ENCODE measurements at regions not wholly inside any gene's neighbourhood (a gene's known extent, or its start where the extent isn't known, plus 50 kb on each side); places are given as distances from the start of the nearest gene placed in this dataset.

- no peak for DNase-seq (ENCODE audit: extremely low read depth, low read depth)
Observed at GRCh38 chr4:96509039-96509741, 669.3 kb downstream of the PDHA2 start.

- DNase-seq (ENCODE audit: extremely low read depth, low read depth): no peak
Observed at GRCh38 chr4:96519291-96519690, 679.4 kb downstream of the PDHA2 start.

GRCh38 chr4:96521046-96521536 lies 681.2 kb downstream of the PDHA2 start:
- no peak for DNase-seq (ENCODE audit: extremely low read depth, low read depth)

- DNase-seq (ENCODE audit: extremely low read depth, low read depth): no peak
Observed at GRCh38 chr4:96523611-96524010, 683.7 kb downstream of the PDHA2 start.

GRCh38 chr4:96524311-96524875 lies 684.5 kb downstream of the PDHA2 start:
- no peak for DNase-seq (ENCODE audit: extremely low read depth, low read depth)

GRCh38 chr4:96525898-96526297 lies 686.0 kb downstream of the PDHA2 start:
- no peak for DNase-seq (ENCODE audit: extremely low read depth, low read depth)

- no peak for DNase-seq (ENCODE audit: extremely low read depth, low read depth)
Observed at GRCh38 chr4:96526625-96527024, 686.7 kb downstream of the PDHA2 start.

GRCh38 chr4:96531836-96532235 lies 691.9 kb downstream of the PDHA2 start:
- DNase-seq (ENCODE audit: extremely low read depth, low read depth): no peak

- no peak for DNase-seq (ENCODE audit: extremely low read depth, low read depth)
Observed at GRCh38 chr4:96543346-96543745, 703.5 kb downstream of the PDHA2 start.

- DNase-seq (ENCODE audit: extremely low read depth, low read depth): no peak
Observed at GRCh38 chr4:96558466-96558865, 718.6 kb downstream of the PDHA2 start.

GRCh38 chr4:96566755-96567154 lies 726.9 kb downstream of the PDHA2 start:
- no peak for DNase-seq (ENCODE audit: extremely low read depth, low read depth)

- DNase-seq (ENCODE audit: extremely low read depth, low read depth): no peak
Observed at GRCh38 chr4:96585304-96585703, 745.4 kb downstream of the PDHA2 start.

- no peak for DNase-seq (ENCODE audit: extremely low read depth, low read depth)
Observed at GRCh38 chr4:96593422-96593821, 753.5 kb downstream of the PDHA2 start.

- no peak for DNase-seq (ENCODE audit: extremely low read depth, low read depth)
Observed at GRCh38 chr4:96598465-96598864, 758.6 kb downstream of the PDHA2 start.

GRCh38 chr4:96599752-96600151 lies 759.9 kb downstream of the PDHA2 start:
- DNase-seq (ENCODE audit: extremely low read depth, low read depth): no peak

- DNase-seq (ENCODE audit: extremely low read depth, low read depth): no peak
Observed at GRCh38 chr4:96602661-96603060, 762.8 kb downstream of the PDHA2 start.

GRCh38 chr4:96603641-96604040 lies 763.7 kb downstream of the PDHA2 start:
- no peak for DNase-seq (ENCODE audit: extremely low read depth, low read depth)

GRCh38 chr4:96606451-96606850 lies 766.6 kb downstream of the PDHA2 start:
- no peak for DNase-seq (ENCODE audit: extremely low read depth, low read depth)

- DNase-seq (ENCODE audit: extremely low read depth, low read depth): no peak
Observed at GRCh38 chr4:96626023-96626422, 786.1 kb downstream of the PDHA2 start.

GRCh38 chr4:96630839-96631238 lies 790.9 kb downstream of the PDHA2 start:
- no peak for DNase-seq (ENCODE audit: extremely low read depth, low read depth)

- DNase-seq (ENCODE audit: extremely low read depth, low read depth): no peak
Observed at GRCh38 chr4:96637971-96638412, 798.1 kb downstream of the PDHA2 start.

GRCh38 chr4:96639932-96640331 lies 800.0 kb downstream of the PDHA2 start:
- DNase-seq (ENCODE audit: extremely low read depth, low read depth): no peak
